ENCODE measurements at regions not wholly inside any gene's neighbourhood (a gene's known extent, or its start where the extent isn't known, plus 50 kb on each side); places are given as distances from the start of the nearest gene placed in this dataset.

GRCh38 chr5:72746736-72747135 lies 69.7 kb upstream of the TNPO1 start:
- Histone ChIP-seq H3K4me1 (ENCODE audit: low read depth, poor library complexity, severe bottlenecking) (no peaks in the 10 kb centered on the region), H3K27ac (no peak overlapping the region), H3K79me2 (ENCODE audit: insufficient read depth, low read depth) (no peaks in the 10 kb centered on the region), H3K27me3 (ENCODE audit: insufficient read depth, low read depth) (no peaks in the 10 kb centered on the region), H2AFZ (ENCODE audit: low read depth) (no peak overlapping the region), H3K4me2 (no peak overlapping the region), H4K20me1 (ENCODE audit: insufficient read depth) (no peaks in the 10 kb centered on the region), H3K36me3 (ENCODE audit: insufficient read depth) (no peaks in the 10 kb centered on the region), H3K9ac (no peak overlapping the region), H3K4me3 (IDR thresholded peaks at IDR 0.05; ENCODE audit: insufficient read depth, low read depth, low read length) (no peak overlapping the region)
- TF ChIP-seq, protein P1, sequence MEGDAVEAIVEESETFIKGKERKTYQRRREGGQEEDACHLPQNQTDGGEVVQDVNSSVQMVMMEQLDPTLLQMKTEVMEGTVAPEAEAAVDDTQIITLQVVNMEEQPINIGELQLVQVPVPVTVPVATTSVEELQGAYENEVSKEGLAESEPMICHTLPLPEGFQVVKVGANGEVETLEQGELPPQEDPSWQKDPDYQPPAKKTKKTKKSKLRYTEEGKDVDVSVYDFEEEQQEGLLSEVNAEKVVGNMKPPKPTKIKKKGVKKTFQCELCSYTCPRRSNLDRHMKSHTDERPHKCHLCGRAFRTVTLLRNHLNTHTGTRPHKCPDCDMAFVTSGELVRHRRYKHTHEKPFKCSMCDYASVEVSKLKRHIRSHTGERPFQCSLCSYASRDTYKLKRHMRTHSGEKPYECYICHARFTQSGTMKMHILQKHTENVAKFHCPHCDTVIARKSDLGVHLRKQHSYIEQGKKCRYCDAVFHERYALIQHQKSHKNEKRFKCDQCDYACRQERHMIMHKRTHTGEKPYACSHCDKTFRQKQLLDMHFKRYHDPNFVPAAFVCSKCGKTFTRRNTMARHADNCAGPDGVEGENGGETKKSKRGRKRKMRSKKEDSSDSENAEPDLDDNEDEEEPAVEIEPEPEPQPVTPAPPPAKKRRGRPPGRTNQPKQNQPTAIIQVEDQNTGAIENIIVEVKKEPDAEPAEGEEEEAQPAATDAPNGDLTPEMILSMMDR (conservative IDR thresholded peaks at IDR 0.05; ENCODE audit: low read depth, low read length), result no peak

DNA sequence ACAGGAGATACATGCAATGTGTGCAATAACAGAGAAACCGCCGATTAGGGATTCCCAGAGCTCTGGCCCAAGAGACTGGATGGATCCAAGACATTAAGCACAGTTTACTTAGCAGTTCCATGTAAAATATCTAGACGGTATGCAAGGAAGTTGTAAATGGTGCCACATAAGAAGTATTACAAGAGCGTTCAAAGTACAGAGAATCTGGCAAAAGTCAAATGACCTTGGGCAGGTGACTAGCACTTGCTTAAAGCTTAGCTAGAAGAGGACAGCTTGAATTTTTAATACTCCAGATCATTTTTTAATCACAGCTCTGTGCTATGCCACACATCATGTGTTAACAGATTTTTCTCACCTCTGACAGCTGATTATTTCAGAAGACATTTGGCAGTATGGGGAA lies 72.3 kb upstream of the TNPO1 start:
- no peak overlapping the region for H3K4me3 ChIP-seq (IDR thresholded peaks at IDR 0.05; ENCODE audit: insufficient read depth, low read depth, low read length)
- TF ChIP-seq, protein P1 (conservative IDR thresholded peaks at IDR 0.05; ENCODE audit: low read depth, low read length), result no peak
- H2AFZ ChIP-seq (ENCODE audit: low read depth), result no peak overlapping the region
- H3K36me3 ChIP-seq (ENCODE audit: insufficient read depth), result no peaks in the 10 kb centered on the region
- H3K9ac ChIP-seq, result no peak overlapping the region
- H3K4me2 ChIP-seq, result no peak overlapping the region
- no peaks in the 10 kb centered on the region for H4K20me1 ChIP-seq (ENCODE audit: insufficient read depth)
- no peaks in the 10 kb centered on the region for H3K27me3 ChIP-seq (ENCODE audit: insufficient read depth, low read depth)
- no peaks in the 10 kb centered on the region for H3K79me2 ChIP-seq (ENCODE audit: insufficient read depth, low read depth)
- H3K4me1 ChIP-seq (ENCODE audit: low read depth, poor library complexity, severe bottlenecking), result no peaks in the 10 kb centered on the region
- H3K27ac ChIP-seq, result no peak overlapping the region

DNA sequence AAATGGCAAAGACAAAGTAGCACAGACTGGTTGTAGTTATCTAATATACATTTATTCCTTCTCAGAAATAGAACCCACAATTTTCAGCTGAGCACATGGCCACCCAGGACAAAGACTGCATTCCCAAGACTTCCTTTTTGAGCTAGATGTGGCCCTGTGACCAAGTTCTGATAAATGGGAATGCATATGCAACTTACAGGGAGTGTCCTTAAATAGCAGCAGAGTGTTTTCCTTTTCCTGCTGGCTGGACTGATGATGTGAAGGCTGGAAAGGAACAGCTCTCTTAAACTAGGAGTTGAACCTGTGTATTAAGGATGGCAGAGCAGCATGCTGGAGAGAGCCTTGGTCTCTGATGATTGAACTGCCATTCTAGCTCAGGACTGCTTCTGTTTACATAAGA lies 74.7 kb upstream of the TNPO1 start:
- Histone ChIP-seq H3K27me3 (ENCODE audit: insufficient read depth, low read depth) (no peaks in the 10 kb centered on the region), H3K9ac (no peak overlapping the region), H3K79me2 (ENCODE audit: insufficient read depth, low read depth) (no peaks in the 10 kb centered on the region), H3K36me3 (ENCODE audit: insufficient read depth) (no peaks in the 10 kb centered on the region), H3K27ac (no peak overlapping the region), H2AFZ (ENCODE audit: low read depth) (no peak overlapping the region), H3K4me1 (ENCODE audit: low read depth, poor library complexity, severe bottlenecking) (no peaks in the 10 kb centered on the region), H3K4me3 (IDR thresholded peaks at IDR 0.05; ENCODE audit: insufficient read depth, low read depth, low read length) (no peak overlapping the region), H4K20me1 (ENCODE audit: insufficient read depth) (no peaks in the 10 kb centered on the region), H3K4me2 (no peak overlapping the region)
- TF ChIP-seq, protein P1 (conservative IDR thresholded peaks at IDR 0.05; ENCODE audit: low read depth, low read length), result no peak

- Histone ChIP-seq H3K79me2 (ENCODE audit: insufficient read depth, low read depth) (no peaks in the 10 kb centered on the region), H3K4me3 (IDR thresholded peaks at IDR 0.05; ENCODE audit: insufficient read depth, low read depth, low read length) (no peak overlapping the region), H2AFZ (ENCODE audit: low read depth) (no peak overlapping the region), H3K4me1 (ENCODE audit: low read depth, poor library complexity, severe bottlenecking) (no peaks in the 10 kb centered on the region), H3K27me3 (ENCODE audit: insufficient read depth, low read depth) (no peaks in the 10 kb centered on the region), H3K4me2 (no peak overlapping the region), H3K9ac (no peak overlapping the region), H3K27ac (no peak overlapping the region), H3K36me3 (ENCODE audit: insufficient read depth) (no peaks in the 10 kb centered on the region), H4K20me1 (ENCODE audit: insufficient read depth) (no peaks in the 10 kb centered on the region)
- TF ChIP-seq, protein P1 (conservative IDR thresholded peaks at IDR 0.05; ENCODE audit: low read depth, low read length), result no peak
These were observed 82.7 kb upstream of the TNPO1 start for GRCh38 chr5:72733810-72734209.
